ENCODE measurements at regions not wholly inside any gene's neighbourhood (a gene's known extent, or its start where the extent isn't known, plus 50 kb on each side); places are given as distances from the start of the nearest gene placed in this dataset.

GRCh38 chr12:47408171-47408871 is 297.5 kb downstream of the RPAP3 start:
- Histone ChIP-seq H3K27me3 (ENCODE audit: insufficient read depth) (peaks cover 28% of the 10 kb centered on the region; the same call in 1 of the 2 replicates), H3K4me3 (ENCODE audit: low read depth in 2 of 2, low read length in 1 of 2) (no peak overlapping the region), H3K79me2 (ENCODE audit: insufficient read depth) (no peaks in the 10 kb centered on the region), H3F3A (replicated peaks; ENCODE audit: insufficient read depth) (no peaks in the 10 kb centered on the region), H3K9ac (no peak overlapping the region), H3K36me3 (replicated peaks in 1 of 2; ENCODE audit: control insufficient read depth in 1 of 2, insufficient read depth in 2 of 2, low read length in 1 of 2) (no peaks in the 10 kb centered on the region), H3K27ac (ENCODE audit: low read depth in 2 of 2, low read length in 1 of 2) (no peak overlapping the region), H3K4me2 (no peak overlapping the region), H3K9me3 (no peaks in the 10 kb centered on the region), H3K9me2 (no peaks in the 10 kb centered on the region), H2AFZ (ENCODE audit: low read depth) (no peak overlapping the region), H4K20me1 (ENCODE audit: insufficient read depth) (no peaks in the 10 kb centered on the region), H3K4me1 (ENCODE audit: control insufficient read depth in 1 of 2, insufficient read depth in 2 of 2, low read depth in 1 of 2, low read length in 1 of 2) (no peaks in the 10 kb centered on the region)
- no peak for DNase-seq
- ChIA-PET CTCF (no interaction called here), POLR2A (no interaction called here)
- TF ChIP-seq MAX (IDR thresholded peaks at IDR 0.05; ENCODE audit: low read depth): no peak
- TF ChIP-seq CTCF (IDR thresholded peaks at IDR 0.05): peak; percentile 27
- whole genome bisulfite sequencing (ENCODE audit: low lambda C conversion rate): 14% methylated on average over 2 of the region's 2 CpGs

DNA sequence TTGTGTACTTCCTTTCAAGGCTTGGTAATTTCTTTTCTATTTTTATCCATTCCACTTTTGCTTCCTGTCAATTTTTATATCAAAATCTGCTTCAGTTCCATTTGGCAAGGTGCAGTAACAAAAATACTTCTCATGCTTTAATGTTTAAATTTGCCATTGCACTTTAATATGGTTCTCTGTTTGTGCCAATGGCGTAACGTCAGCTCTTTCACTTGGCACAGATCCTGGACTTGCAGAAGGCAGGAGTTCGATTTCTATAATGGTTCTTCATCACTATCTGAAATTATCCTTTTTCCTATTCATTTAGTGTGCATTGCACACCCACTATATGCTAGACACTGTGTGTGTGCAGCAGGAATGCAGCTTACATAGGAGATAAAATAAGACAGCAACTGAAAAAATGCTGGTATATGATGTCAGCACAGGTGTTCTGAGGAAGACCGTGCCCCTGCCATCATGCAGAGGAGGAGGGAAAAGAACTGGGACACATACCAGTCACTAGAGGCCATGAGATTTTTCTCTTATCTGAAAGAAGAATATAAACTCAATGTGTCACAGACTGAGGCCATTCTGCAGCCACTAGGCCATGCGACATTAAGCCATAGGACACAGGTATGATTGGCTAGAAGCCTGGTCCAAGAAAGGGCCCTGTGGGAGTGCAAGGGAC is 298.2 kb downstream of the RPAP3 start:
- Histone ChIP-seq H3K4me1 (ENCODE audit: control insufficient read depth in 1 of 2, insufficient read depth in 2 of 2, low read depth in 1 of 2, low read length in 1 of 2) (no peaks in the 10 kb centered on the region), H3K27ac (ENCODE audit: low read depth in 2 of 2, low read length in 1 of 2) (no peak overlapping the region), H3K9me2 (no peaks in the 10 kb centered on the region), H3K9ac (no peak overlapping the region), H3K36me3 (replicated peaks in 1 of 2; ENCODE audit: control insufficient read depth in 1 of 2, insufficient read depth in 2 of 2, low read length in 1 of 2) (no peaks in the 10 kb centered on the region), H3F3A (replicated peaks; ENCODE audit: insufficient read depth) (no peaks in the 10 kb centered on the region), H3K79me2 (ENCODE audit: insufficient read depth) (no peaks in the 10 kb centered on the region), H3K9me3 (no peaks in the 10 kb centered on the region), H2AFZ (ENCODE audit: low read depth) (no peak overlapping the region), H4K20me1 (ENCODE audit: insufficient read depth) (no peaks in the 10 kb centered on the region), H3K4me2 (no peak overlapping the region), H3K4me3 (ENCODE audit: low read depth in 2 of 2, low read length in 1 of 2) (no peak overlapping the region), H3K27me3 (ENCODE audit: insufficient read depth) (peaks cover 28% of the 10 kb centered on the region; the same call in 1 of the 2 replicates)
- CTCF ChIA-PET: no interaction called here
- POLR2A ChIA-PET: no interaction called here
- no peak for DNase-seq
- TF ChIP-seq RAD21 (IDR thresholded peaks at IDR 0.05; ENCODE audit: low read length): no peak
- TF ChIP-seq, protein P1, sequence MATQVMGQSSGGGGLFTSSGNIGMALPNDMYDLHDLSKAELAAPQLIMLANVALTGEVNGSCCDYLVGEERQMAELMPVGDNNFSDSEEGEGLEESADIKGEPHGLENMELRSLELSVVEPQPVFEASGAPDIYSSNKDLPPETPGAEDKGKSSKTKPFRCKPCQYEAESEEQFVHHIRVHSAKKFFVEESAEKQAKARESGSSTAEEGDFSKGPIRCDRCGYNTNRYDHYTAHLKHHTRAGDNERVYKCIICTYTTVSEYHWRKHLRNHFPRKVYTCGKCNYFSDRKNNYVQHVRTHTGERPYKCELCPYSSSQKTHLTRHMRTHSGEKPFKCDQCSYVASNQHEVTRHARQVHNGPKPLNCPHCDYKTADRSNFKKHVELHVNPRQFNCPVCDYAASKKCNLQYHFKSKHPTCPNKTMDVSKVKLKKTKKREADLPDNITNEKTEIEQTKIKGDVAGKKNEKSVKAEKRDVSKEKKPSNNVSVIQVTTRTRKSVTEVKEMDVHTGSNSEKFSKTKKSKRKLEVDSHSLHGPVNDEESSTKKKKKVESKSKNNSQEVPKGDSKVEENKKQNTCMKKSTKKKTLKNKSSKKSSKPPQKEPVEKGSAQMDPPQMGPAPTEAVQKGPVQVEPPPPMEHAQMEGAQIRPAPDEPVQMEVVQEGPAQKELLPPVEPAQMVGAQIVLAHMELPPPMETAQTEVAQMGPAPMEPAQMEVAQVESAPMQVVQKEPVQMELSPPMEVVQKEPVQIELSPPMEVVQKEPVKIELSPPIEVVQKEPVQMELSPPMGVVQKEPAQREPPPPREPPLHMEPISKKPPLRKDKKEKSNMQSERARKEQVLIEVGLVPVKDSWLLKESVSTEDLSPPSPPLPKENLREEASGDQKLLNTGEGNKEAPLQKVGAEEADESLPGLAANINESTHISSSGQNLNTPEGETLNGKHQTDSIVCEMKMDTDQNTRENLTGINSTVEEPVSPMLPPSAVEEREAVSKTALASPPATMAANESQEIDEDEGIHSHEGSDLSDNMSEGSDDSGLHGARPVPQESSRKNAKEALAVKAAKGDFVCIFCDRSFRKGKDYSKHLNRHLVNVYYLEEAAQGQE (IDR thresholded peaks at IDR 0.05; ENCODE audit: low read depth, low read length): no peak
- WGBS (ENCODE audit: low lambda C conversion rate): 16% methylated on average over 5 of the region's 5 CpGs

Measured in SK-N-SH (cell line).